Right kidney (tissue), 1 donor: ENCODE measurements at regions not wholly inside any gene's neighbourhood (a gene's known extent, or its start where the extent isn't known, plus 50 kb on each side); places are given as distances from the start of the nearest gene placed in this dataset.

Experiments
- DNase-seq: peaks from one replicate; pipeline ENCODE4 v3.0.0-alpha.2; 2016

GRCh38 chr13:40175639-40176038, 490.8 kb downstream of the FOXO1 start:
- DNase-seq = no peak

DNA sequence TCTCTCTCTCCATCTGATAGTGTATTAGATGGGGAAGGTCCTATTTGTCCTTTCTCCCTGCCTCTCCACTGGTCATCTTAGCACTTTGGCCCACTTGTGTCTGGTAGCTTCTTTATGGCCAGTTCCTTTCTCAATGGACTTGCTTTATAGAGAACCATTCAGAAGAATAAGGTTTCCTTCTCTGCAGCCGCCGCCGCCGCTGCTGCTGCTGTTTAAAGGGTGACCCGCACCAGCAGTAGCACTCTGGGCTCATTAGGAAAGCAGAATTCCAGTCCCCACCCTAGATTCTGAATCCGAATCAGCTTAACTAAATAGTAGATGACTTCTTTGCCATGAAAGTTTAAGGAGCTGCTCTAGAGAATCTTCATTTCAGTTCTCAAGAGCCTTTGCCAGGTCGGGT, 490.2 kb downstream of the FOXO1 start:
- no peak for DNase-seq

- no peak for DNase-seq
Measured at GRCh38 chr13:40178130-40178529, 488.3 kb downstream of the FOXO1 start.

DNA sequence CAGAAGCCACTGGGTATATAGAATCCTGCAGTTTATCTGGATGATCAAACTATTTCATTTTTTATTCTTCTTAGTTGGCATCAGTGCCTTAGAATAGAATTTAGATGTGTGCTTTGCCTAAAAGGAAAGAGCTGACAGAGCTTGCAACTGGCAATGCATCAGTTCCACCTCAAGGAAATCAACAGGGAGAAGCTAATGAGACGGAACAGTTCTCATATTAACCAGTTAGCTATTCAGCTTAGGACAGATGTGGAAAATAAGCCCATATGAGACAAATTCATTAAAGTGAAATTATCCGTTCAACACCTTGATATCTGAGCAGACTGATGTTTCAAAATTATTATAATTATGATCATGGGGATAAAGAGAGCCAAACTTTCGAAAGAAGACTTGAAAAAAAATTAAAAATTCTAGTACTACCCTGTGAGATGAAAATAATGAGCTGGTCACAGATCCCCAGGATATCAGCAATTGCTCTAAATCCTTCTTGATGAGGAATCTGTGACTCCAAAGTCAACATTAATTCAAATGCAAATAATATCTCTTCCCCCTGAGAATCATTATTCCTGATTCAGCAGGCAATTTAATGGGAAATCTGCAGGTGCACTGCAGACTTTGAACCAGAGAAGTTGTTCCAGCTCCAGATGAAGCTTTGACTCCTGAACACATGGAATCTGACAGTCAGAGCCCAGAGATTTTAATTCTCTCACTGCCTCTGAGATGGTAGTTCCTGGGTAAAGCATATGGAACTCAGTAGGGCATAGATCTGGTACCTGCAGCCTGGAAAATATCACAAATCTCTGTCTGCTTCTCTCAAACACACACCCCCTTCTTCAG, 486.8 kb downstream of the FOXO1 start:
- DNase-seq = no peak

GRCh38 chr13:40180776-40181175, 485.7 kb downstream of the FOXO1 start:
- DNase-seq = no peak

- DNase-seq = no peak
Measured at GRCh38 chr13:40181203-40181845, 485.1 kb downstream of the FOXO1 start.

GRCh38 chr13:40182591-40182990, 483.9 kb downstream of the FOXO1 start:
- no peak for DNase-seq

GRCh38 chr13:40185414-40185813, 481.0 kb downstream of the FOXO1 start:
- no peak for DNase-seq

DNA sequence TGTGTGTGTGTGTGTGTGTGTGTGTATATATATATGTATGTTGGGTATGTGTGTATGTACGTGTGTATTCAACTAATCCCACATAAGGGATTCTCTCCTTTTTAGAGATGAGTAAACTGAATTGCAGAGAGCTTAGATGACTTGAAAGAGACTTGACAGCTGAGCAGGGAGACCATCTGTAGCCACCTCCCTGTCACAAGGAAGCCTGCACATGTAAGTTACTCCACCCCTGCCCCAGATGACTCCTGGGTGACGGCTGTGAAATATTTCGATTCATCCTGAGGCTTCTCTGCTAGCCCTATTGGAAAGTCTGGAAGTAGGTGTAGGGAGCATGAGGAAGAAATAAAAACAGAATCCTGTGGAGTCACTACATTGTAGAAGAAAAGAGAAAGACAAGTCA, 480.4 kb downstream of the FOXO1 start:
- DNase-seq = no peak

DNA sequence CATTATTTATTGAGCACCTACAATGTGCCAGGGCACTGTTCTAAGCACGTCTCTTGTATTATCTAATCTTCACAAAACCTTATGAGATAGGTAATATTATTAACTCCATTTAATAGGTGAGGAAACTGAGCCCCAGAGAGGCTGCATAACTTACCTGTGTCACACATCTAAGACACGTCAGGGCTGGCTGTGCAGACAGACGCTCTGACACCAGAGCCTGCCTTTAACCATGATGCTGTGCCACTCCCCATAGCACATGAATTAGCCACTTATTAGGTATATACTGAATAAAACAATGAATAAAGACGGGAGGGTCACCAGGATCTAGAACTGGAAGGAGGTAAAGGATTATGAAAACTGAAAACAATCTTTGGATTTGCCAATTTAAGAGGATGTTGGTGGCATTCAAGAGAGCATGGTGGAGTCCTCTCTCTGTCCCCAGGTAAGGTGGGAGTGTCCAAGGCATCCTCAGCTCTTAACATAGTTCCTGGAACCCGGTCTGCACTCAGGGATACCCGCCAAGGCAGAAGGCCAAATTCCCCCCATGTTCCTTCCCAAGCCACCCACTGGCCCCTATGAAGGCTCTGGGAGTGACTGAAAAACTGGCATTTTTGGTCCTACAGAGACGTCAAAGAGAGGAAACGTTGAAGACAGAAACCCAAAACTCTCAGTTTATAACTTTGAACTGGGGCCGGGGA, 479.7 kb downstream of the FOXO1 start:
- no peak for DNase-seq

DNA sequence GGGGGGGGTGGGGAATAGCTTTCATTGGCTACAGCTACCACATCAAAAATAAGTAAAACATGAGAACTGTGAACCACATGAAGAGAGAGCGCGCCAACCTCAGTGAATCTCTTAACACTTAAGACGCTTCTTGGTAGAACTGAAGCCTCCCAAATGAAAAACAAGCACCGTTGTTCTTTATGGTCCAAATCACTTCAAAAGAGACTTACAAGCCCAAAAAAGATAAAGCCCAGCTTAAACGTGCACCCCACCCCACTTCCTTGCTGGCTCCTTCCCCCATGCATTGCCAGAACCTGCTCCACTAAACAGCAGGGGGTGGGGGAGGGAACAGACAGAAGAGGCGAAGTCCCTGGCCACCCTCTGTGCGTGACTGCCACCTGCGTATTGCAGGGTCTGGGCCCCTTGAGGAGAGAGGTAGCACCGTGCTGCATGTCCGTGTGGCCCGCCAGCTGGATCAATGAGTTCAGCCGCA, 479.1 kb downstream of the FOXO1 start:
- no peak for DNase-seq

GRCh38 chr13:40187841-40188591, 478.4 kb downstream of the FOXO1 start:
- no peak for DNase-seq

GRCh38 chr13:40189426-40189825, 477.0 kb downstream of the FOXO1 start:
- no peak for DNase-seq

DNA sequence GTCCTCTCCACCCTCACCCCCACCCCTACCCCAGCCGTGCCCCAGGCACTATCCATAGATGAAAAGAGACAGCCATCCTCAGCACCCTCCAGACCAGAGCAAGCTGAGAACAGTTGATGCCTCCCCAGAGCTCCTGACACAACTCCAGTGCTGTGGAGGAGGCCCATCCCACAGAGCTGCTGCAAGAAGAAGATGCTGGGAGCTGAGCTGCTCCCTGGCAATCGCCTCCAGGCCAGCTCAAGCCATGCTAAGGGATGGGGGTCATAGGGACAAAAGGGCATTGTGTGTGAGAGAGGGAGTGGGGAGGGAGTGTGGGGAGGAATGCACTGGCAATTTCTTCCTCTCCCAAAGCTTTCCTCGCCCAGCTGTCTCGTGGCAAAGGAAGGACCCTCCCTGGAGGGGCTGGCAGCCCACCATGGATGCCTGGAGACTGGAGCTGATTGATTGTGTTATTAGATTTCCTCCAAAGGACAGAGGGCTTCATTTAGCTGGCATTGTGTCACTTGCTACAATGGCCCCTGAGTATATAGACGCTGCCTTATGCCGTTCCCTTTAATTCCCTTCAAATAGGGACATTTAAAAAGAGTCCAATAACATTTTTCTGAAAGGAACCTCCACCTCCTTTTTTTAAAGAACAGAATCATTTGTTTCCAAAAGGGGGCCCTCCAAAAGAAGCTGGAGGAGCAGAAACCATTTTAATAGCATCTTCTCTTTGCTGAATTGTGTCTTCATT, 476.4 kb downstream of the FOXO1 start:
- DNase-seq = no peak

GRCh38 chr13:40190641-40191100, 475.8 kb downstream of the FOXO1 start:
- peak; percentile 31 for DNase-seq

DNA sequence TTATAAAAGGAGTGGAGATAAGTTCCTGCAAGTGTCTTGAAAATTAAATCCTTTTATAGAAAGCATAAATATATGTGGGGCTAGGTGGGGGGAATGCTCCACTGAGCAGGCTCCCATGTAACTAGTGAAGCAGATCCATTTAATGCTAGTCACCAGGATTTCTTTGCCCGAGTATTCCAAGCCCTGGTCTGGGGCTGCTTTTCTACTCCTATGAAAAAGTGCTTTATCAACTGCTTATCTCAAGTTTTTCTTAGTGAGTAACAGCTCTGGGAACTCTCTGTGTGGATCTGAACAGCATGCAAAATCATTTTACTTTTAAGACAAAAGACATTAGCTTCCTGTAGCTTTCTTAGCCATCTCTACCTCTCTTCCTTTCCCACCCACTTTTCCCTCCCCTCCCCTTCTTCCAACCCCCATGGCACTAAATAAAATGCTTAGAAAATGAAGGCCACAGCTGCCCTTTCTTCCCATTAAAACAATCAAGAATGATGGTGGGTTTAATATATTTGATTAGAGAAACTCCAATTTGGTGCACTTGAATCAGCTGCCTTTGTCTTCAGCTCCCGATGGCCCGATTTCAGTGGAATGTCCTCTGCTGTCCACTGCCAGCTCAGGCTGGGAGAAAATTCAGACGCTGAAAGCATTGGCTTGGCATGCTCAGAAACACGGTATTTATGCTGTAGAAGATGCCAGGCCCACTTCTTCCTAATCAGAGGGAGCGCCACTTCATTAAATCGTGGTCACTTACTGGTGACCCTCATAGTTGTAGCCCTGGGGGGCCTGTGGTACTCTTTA, 475.1 kb downstream of the FOXO1 start:
- no peak for DNase-seq

GRCh38 chr13:40192452-40192851, 474.0 kb downstream of the FOXO1 start:
- DNase-seq = no peak

DNA sequence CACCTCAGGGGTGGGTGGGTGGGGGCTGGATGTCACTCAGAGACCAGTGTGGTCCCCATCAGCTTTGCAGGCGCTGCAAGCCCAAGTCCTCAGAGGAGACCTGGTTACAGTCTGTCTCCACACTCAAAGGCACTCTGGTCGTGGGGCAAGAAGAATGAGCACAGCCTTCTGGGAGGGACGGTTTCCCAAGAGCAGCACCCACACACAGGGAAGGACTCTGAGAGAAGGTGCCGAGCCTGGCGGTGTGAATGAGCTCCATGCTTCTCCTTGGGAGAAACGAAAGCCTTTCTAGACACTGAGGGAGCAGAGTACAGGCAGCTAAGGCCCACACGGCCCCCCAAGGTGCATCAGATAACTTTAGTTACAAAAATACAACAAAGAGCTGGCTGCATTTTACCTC, 473.6 kb downstream of the FOXO1 start:
- no peak for DNase-seq

DNA sequence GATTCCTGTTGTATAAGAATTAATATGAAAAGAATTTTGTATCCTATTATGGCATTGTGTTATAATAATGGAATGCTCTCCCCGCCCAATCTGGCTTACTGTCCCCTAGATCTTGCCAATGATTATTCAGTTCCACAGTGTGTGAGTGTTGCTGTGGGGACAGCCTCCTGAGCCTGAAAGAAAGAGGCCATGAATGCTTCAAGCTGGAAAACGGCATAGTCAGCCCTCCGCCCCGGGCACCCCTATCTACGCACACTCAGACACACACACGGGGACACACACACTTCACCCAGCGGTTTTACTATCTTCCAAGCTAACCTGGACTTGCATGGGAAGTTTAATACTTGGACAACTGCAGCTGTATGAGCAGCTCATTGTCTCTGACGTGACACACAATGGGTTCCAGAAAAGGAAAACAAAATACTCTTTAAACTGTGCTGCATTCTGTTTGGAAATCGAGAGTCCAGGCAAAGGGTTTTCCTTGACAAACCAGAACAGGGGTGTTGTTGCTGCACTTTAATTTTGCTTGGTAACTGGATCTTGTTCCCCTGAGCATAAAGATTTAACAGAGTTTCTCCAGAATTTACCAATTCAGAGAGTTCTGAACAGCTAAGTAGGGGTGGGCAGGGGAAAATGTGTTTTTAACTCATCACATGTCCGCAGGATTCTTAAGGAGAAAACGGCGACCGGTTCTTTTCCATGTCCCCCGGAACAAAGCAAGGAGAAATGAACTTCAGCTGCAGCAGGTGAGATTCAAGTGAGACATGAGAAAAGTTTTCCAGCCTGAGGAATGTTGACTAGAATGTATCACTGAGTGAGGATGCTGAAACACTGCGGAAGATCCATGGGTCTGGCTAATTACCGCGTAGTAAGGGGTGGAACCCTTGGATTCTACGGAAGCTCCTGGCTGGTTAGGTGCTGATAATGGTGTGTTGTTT, 472.9 kb downstream of the FOXO1 start:
- no peak for DNase-seq
